ENCODE measurements at regions not wholly inside any gene's neighbourhood (a gene's known extent, or its start where the extent isn't known, plus 50 kb on each side); places are given as distances from the start of the nearest gene placed in this dataset.

GRCh38 chr14:97271451-97271960 is 474.3 kb downstream of the VRK1 start:
- 71% methylated on average over 8 of the region's 8 CpGs for WGBS
- DNase-seq (ENCODE audit: low spot score in 2 of 2): no peak
- Histone ChIP-seq H3K36me3 (no peaks in the 10 kb centered on the region), H3K4me3 (no peak overlapping the region), H3K4me1 (no peaks in the 10 kb centered on the region), H3K27me3 (peaks cover 13% of the 10 kb centered on the region), H3K9me3 (no peaks in the 10 kb centered on the region), H3K27ac (no peak overlapping the region)
- TF ChIP-seq POLR2AphosphoS5 (IDR thresholded peaks at IDR 0.05): no peak
- no peak for TF ChIP-seq EP300 (IDR thresholded peaks at IDR 0.05)
- no peak for TF ChIP-seq POLR2A (IDR thresholded peaks at IDR 0.05)
- TF ChIP-seq CTCF (IDR thresholded peaks at IDR 0.05): no peak

- no peak for TF ChIP-seq POLR2AphosphoS5 (IDR thresholded peaks at IDR 0.05)
- TF ChIP-seq POLR2A (IDR thresholded peaks at IDR 0.05): no peak
- no peak for TF ChIP-seq CTCF (IDR thresholded peaks at IDR 0.05)
- no peak for TF ChIP-seq EP300 (IDR thresholded peaks at IDR 0.05)
- DNase-seq (ENCODE audit: low spot score in 2 of 2): no peak
- no peaks in the 10 kb centered on the region for H3K9me3 ChIP-seq
- H3K4me3 ChIP-seq: no peak overlapping the region
- WGBS: 74% methylated on average over 4 of the region's 4 CpGs
- H3K27me3 ChIP-seq: peaks cover 24% of the 10 kb centered on the region
- H3K36me3 ChIP-seq: no peaks in the 10 kb centered on the region
- no peak overlapping the region for H3K27ac ChIP-seq
- no peaks in the 10 kb centered on the region for H3K4me1 ChIP-seq
Observed at GRCh38 chr14:97273540-97273939, 476.4 kb downstream of the VRK1 start.

- peaks cover 28% of the 10 kb centered on the region for H3K27me3 ChIP-seq
- DNase-seq (ENCODE audit: low spot score in 2 of 2): no peak
- H3K4me3 ChIP-seq: no peak overlapping the region
- TF ChIP-seq EP300 (IDR thresholded peaks at IDR 0.05) (no peak), POLR2A (IDR thresholded peaks at IDR 0.05) (no peak), POLR2AphosphoS5 (IDR thresholded peaks at IDR 0.05) (no peak), CTCF (IDR thresholded peaks at IDR 0.05) (no peak)
- H3K4me1 ChIP-seq: no peaks in the 10 kb centered on the region
- no peak overlapping the region for H3K27ac ChIP-seq
- WGBS: 82% methylated on average over 8 of the region's 8 CpGs
- H3K9me3 ChIP-seq: no peaks in the 10 kb centered on the region
- H3K36me3 ChIP-seq: no peaks in the 10 kb centered on the region
Observed at GRCh38 chr14:97274626-97275025, 477.4 kb downstream of the VRK1 start.

- no peaks in the 10 kb centered on the region for H3K4me1 ChIP-seq
- no peaks in the 10 kb centered on the region for H3K9me3 ChIP-seq
- no peak for DNase-seq (ENCODE audit: low spot score in 2 of 2)
- 71% methylated on average over 3 of the region's 3 CpGs for WGBS
- no peaks in the 10 kb centered on the region for H3K36me3 ChIP-seq
- H3K4me3 ChIP-seq: no peak overlapping the region
- TF ChIP-seq CTCF (IDR thresholded peaks at IDR 0.05) (no peak), EP300 (IDR thresholded peaks at IDR 0.05) (no peak), POLR2A (IDR thresholded peaks at IDR 0.05) (no peak), POLR2AphosphoS5 (IDR thresholded peaks at IDR 0.05) (no peak)
- peaks cover 32% of the 10 kb centered on the region for H3K27me3 ChIP-seq
- H3K27ac ChIP-seq: no peak overlapping the region
Observed at GRCh38 chr14:97275276-97275675, 478.1 kb downstream of the VRK1 start.

- WGBS: 61% methylated on average over 4 of the region's 4 CpGs
- Histone ChIP-seq H3K9me3 (no peaks in the 10 kb centered on the region), H3K4me3 (no peak overlapping the region), H3K27ac (no peak overlapping the region), H3K4me1 (no peaks in the 10 kb centered on the region), H3K27me3 (peaks cover 32% of the 10 kb centered on the region), H3K36me3 (no peaks in the 10 kb centered on the region)
- no peak for TF ChIP-seq EP300 (IDR thresholded peaks at IDR 0.05)
- no peak for TF ChIP-seq POLR2AphosphoS5 (IDR thresholded peaks at IDR 0.05)
- no peak for TF ChIP-seq CTCF (IDR thresholded peaks at IDR 0.05)
- TF ChIP-seq POLR2A (IDR thresholded peaks at IDR 0.05): no peak
- no peak for DNase-seq (ENCODE audit: low spot score in 2 of 2)
Observed at GRCh38 chr14:97276573-97276972, 479.4 kb downstream of the VRK1 start.

Data from suprapubic skin (tissue), 4 donors.